ENCODE measurements at regions not wholly inside any gene's neighbourhood (a gene's known extent, or its start where the extent isn't known, plus 50 kb on each side); places are given as distances from the start of the nearest gene placed in this dataset.

DNA sequence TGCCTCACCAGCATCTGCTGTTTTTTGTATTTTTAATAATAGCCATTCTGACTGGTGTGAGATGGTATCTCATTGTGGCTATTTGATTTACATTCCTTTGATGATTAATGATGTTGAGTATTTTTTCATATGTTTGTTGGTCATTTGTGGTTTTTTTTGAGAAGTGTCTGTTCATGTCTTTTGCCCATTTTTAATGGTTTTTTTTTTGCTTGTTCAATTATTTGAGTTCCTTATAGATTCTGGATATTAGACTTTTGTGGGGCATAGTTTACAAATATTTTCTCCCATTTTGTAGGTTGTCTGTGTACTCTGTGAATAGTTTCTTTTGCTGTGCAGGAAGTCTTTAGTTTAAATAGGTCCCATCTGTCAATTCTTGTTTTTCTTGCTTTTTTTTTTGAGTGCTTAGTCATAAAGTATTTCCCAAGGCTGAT lies 148.1 kb downstream of the NPR3 start:
- ChIA-PET POLR2A (no interaction called here), CTCF (no interaction called here)
- intact Hi-C loops (cut with micrococcal nuclease) (no loop called here), dilution Hi-C loops (cut with MboI; ENCODE audit: extremely low pct_ligation_motif_present, low sequenced_read_pairs) (no loop called here)
- Histone ChIP-seq H3K4me1 (ENCODE audit: control insufficient read depth, extremely low read depth, insufficient read depth, low read length) (no peaks in the 10 kb centered on the region), H3K9me1 (replicated peaks; ENCODE audit: control insufficient read depth, extremely low read depth, insufficient read depth, low read length) (no peaks in the 10 kb centered on the region), H3K27ac (ENCODE audit: insufficient read depth, low read depth, low read length) (no peak overlapping the region), H3K79me2 (ENCODE audit: control insufficient read depth, insufficient read depth, low read length) (no peaks in the 10 kb centered on the region), H3K4me2 (ENCODE audit: insufficient read depth, low read length) (no peak overlapping the region), H2AFZ (ENCODE audit: low read depth, low read length) (no peak overlapping the region), H3K36me3 (ENCODE audit: control insufficient read depth in 2 of 2, extremely low read depth in 1 of 2, insufficient read depth in 2 of 2, low read length in 2 of 2) (no peaks in the 10 kb centered on the region), H4K20me1 (replicated peaks; ENCODE audit: control insufficient read depth, extremely low read depth, insufficient read depth, low read length) (no peaks in the 10 kb centered on the region), H3K27me3 (ENCODE audit: control insufficient read depth in 2 of 2, insufficient read depth in 2 of 2, low read length in 2 of 2) (no peaks in the 10 kb centered on the region), H3K9me3 (replicated peaks; ENCODE audit: control insufficient read depth, insufficient read depth, low read length) (no peaks in the 10 kb centered on the region), H3K4me3 (replicated peaks in 1 of 3; ENCODE audit: insufficient read depth in 1 of 3, low read depth in 1 of 3, low read length in 3 of 3) (no peak overlapping the region), H3K9ac (replicated peaks; ENCODE audit: extremely low read depth, insufficient read depth, low read length) (no peak overlapping the region)
- BruUV-seq (replicated peaks), result no TSS peak
- FAIRE-seq (no peak), DNase-seq (ENCODE audit: low read depth, low spot score) (no peak)
- TF ChIP-seq, protein P1, sequence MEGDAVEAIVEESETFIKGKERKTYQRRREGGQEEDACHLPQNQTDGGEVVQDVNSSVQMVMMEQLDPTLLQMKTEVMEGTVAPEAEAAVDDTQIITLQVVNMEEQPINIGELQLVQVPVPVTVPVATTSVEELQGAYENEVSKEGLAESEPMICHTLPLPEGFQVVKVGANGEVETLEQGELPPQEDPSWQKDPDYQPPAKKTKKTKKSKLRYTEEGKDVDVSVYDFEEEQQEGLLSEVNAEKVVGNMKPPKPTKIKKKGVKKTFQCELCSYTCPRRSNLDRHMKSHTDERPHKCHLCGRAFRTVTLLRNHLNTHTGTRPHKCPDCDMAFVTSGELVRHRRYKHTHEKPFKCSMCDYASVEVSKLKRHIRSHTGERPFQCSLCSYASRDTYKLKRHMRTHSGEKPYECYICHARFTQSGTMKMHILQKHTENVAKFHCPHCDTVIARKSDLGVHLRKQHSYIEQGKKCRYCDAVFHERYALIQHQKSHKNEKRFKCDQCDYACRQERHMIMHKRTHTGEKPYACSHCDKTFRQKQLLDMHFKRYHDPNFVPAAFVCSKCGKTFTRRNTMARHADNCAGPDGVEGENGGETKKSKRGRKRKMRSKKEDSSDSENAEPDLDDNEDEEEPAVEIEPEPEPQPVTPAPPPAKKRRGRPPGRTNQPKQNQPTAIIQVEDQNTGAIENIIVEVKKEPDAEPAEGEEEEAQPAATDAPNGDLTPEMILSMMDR (IDR thresholded peaks at IDR 0.05; ENCODE audit: extremely low read depth in 1 of 2, insufficient read depth in 1 of 2, low read depth in 1 of 2, low read length in 2 of 2), result no peak
- TF ChIP-seq FOS (IDR thresholded peaks at IDR 0.05; ENCODE audit: borderline replicate concordance, insufficient read depth, low read length) (no peak), POLR2A (IDR thresholded peaks at IDR 0.05; ENCODE audit: low read depth, low read length) (no peak), GATA2 (IDR thresholded peaks at IDR 0.05; ENCODE audit: insufficient read depth, insufficient read length, low read depth, low read length) (no peak), POLR2AphosphoS5 (IDR thresholded peaks at IDR 0.05; ENCODE audit: insufficient read depth, low read depth, low read length) (no peak), EZH2 (IDR thresholded peaks at IDR 0.05; ENCODE audit: borderline replicate concordance, low read depth, low read length, severe bottlenecking) (no peak), JUN (IDR thresholded peaks at IDR 0.05; ENCODE audit: borderline replicate concordance, insufficient read depth, insufficient read length, low read depth) (no peak), MYC (IDR thresholded peaks at IDR 0.05; ENCODE audit: low read depth, low read length) (no peak)
- TF ChIP-seq, protein P2, sequence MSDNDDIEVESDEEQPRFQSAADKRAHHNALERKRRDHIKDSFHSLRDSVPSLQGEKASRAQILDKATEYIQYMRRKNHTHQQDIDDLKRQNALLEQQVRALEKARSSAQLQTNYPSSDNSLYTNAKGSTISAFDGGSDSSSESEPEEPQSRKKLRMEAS (IDR thresholded peaks at IDR 0.05; ENCODE audit: insufficient read depth, insufficient read length), result no peak

Measured in endothelial cell of umbilical vein (primary cell).